Breast epithelium (tissue), 4 donors: ENCODE measurements at regions not wholly inside any gene's neighbourhood (a gene's known extent, or its start where the extent isn't known, plus 50 kb on each side); places are given as distances from the start of the nearest gene placed in this dataset.

Experiments
- DNase-seq, 2 donors: peaks; one replicate each; pipeline ENCODE4 v3.0.0-alpha.2; 2019; ENCODE audit warnings: low spot score in 2 of 2
- H3K27ac ChIP-seq, 2 donors: fragments of 200-600 bp; sonication (generic) in 1 of 2; one replicate each; pipeline ENCODE4 v1.5.1; 2016 to 2019; ENCODE audit warnings: mild to moderate bottlenecking in 1 of 2
- H3K27me3 ChIP-seq, 2 donors: fragments of 200-600 bp; sonication (generic) in 1 of 2; one replicate each; pipeline versions ENCODE4 v1.5.1 to v1.6.0; 2017 to 2019; ENCODE audit warnings: control low read depth in 1 of 2, mild to moderate bottlenecking in 1 of 2
- H3K36me3 ChIP-seq: fragments of 200-600 bp; one replicate; pipeline ENCODE4 v1.5.1; 2019
- H3K4me1 ChIP-seq, 2 donors: fragments of 200-600 bp; sonication (generic); one replicate each; pipeline ENCODE4 v1.5.1; 2016 to 2019; ENCODE audit warnings: control low read depth in 1 of 2
- H3K4me3 ChIP-seq, 3 donors: fragments of 200-600 bp; sonication (generic); 1 replicate in 2 of 3; 2 replicates in 1 of 3; pipeline ENCODE4 v1.5.1; 2016 to 2019; ENCODE audit warnings: mild to moderate bottlenecking in 3 of 3, moderate library complexity in 2 of 3
- H3K9me3 ChIP-seq, 2 donors: fragments of 200-600 bp; sonication (generic) in 1 of 2; one replicate each; pipeline ENCODE4 v1.5.1; 2016 to 2019; ENCODE audit warnings: control low read depth in 1 of 2
- POLR2A ChIP-seq: fragments of 450-650 bp; IDR thresholded peaks from one replicate; pipeline ENCODE4 v1.6.1; 2016; ENCODE audit warnings: antibody characterized with exemption, mild to moderate bottlenecking, moderate library complexity
- POLR2AphosphoS5 ChIP-seq, 3 donors: sonication (generic); formaldehyde crosslinking; IDR thresholded peaks; one replicate each; pipeline ENCODE4 v1.6.1; 2017; ENCODE audit warnings: antibody characterized with exemption in 3 of 3
- intact Hi-C: fragments of 100-400 bp; cut with DNase I; formaldehyde crosslinking; loops from one replicate; pipeline ENCODE4 v1.15.1; 2023; ENCODE audit warnings: low total_unique reads
- TF ChIP-seq, protein P1 (sequence below), 3 donors: fragments of 450-650 bp; IDR thresholded peaks; one replicate each; pipeline ENCODE4 v1.5.1; 2016 to 2017; ENCODE audit warnings: antibody characterized with exemption in 3 of 3, mild to moderate bottlenecking in 3 of 3, moderate library complexity in 3 of 3

DNA sequence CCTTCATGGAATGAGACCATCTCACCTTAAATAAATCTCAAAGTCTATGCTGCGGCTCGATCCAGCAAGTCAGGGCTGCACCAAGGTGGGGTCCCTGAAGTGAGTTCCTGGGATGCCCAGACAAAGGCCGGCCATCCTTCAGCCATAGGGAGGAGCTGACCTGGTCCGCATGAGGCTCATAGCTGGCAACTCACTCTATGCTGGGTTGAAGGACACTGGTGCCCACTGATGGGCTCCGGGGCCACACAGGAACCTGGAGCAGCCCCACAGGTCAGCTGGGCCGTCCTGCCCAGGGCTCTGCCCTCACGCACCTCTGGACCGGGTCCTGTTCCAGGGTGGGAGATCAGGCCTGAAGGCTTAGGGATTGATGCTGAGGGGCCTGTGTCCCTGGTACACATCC, 1339.3 kb downstream of the TBC1D22A start:
- Histone ChIP-seq H3K27ac (no peak overlapping the region), H3K36me3 (no peaks in the 10 kb centered on the region), H3K4me3 (no peak overlapping the region), H3K9me3 (no peaks in the 10 kb centered on the region), H3K27me3 (peaks cover 0 to 89% of the 10 kb centered on the region in 2 donors), H3K4me1 (no peaks in the 10 kb centered on the region)
- peak in 1 of 2 donors; percentile 39 for DNase-seq
- TF ChIP-seq, protein P1, sequence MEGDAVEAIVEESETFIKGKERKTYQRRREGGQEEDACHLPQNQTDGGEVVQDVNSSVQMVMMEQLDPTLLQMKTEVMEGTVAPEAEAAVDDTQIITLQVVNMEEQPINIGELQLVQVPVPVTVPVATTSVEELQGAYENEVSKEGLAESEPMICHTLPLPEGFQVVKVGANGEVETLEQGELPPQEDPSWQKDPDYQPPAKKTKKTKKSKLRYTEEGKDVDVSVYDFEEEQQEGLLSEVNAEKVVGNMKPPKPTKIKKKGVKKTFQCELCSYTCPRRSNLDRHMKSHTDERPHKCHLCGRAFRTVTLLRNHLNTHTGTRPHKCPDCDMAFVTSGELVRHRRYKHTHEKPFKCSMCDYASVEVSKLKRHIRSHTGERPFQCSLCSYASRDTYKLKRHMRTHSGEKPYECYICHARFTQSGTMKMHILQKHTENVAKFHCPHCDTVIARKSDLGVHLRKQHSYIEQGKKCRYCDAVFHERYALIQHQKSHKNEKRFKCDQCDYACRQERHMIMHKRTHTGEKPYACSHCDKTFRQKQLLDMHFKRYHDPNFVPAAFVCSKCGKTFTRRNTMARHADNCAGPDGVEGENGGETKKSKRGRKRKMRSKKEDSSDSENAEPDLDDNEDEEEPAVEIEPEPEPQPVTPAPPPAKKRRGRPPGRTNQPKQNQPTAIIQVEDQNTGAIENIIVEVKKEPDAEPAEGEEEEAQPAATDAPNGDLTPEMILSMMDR (IDR thresholded peaks at IDR 0.05) = no peak
- TF ChIP-seq POLR2A (no peak), POLR2AphosphoS5 (IDR thresholded peaks at IDR 0.05) (no peak)
- intact Hi-C loops = no loop called here

DNA sequence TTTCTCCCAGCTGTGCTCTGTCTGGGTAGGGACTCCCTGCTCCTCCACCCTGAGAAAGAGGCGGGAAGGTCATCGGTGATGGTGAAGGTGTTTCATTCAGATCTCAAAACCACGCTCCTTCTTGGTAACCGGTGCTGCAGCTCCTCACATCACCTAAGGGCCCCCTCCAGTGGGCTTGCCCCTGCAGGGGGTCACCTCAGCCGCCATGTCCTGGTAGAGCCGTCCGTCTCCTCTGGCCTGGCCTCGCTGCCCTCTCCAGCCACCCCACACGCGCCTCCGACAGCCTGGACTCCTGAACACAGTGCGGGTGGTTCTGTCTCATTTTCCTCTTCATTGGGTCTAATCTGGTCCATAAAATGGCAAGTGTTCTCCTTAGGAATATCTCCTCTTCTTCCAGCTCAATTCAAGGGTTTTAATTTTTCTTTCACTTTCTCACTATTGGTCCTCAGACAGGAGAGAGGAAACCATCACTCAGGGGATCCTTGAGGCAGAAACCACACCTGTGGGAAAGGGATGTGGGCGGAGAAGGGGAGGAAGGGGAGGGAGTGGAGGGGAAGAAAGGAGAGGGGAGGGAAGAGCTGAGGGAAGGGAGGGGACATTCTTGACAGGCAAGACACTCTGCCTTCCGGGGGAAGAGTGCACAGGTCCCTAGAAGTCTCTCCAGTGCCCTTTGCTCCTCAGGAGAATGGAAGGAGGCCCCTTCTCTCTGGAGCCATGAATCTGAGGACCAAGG, 1338.4 kb downstream of the TBC1D22A start:
- DNase-seq = peak in 1 of 2 donors; percentile 7
- peaks cover 0 to 91% of the 10 kb centered on the region in 2 donors for H3K27me3 ChIP-seq
- no peaks in the 10 kb centered on the region for H3K4me1 ChIP-seq
- no peak overlapping the region for H3K4me3 ChIP-seq
- no peaks in the 10 kb centered on the region for H3K36me3 ChIP-seq
- intact Hi-C loops = no loop called here
- no peak overlapping the region for H3K27ac ChIP-seq
- no peak for TF ChIP-seq POLR2A
- TF ChIP-seq, protein P1 (IDR thresholded peaks at IDR 0.05) = no peak
- H3K9me3 ChIP-seq = no peaks in the 10 kb centered on the region

DNA sequence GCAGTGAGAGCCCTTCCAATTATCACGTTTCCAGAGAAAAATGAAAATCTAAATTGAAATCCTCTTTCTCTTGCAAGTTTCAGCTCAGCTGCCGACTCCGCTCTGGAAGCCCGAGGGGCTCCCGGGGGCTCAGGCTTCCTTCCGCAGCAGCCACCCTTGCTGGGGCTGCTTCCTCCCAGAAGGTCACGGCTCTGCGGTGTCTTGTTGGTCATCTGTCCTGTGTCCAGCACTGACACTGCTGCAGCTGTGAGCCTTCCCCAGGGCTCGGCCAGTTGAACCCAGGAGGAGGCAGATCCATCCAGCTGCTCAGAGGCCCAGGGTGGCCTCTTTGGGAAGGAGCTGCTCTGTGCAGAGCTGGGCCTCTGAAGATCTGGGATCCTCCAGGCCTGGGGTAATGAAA, 1337.2 kb downstream of the TBC1D22A start:
- H3K9me3 ChIP-seq = no peaks in the 10 kb centered on the region
- peaks cover 0 to 83% of the 10 kb centered on the region in 2 donors for H3K27me3 ChIP-seq
- H3K27ac ChIP-seq = no peak overlapping the region
- TF ChIP-seq, protein P1 (IDR thresholded peaks at IDR 0.05) = no peak
- no peak for TF ChIP-seq POLR2A
- TF ChIP-seq POLR2AphosphoS5 (IDR thresholded peaks at IDR 0.05) = no peak
- H3K4me1 ChIP-seq = no peaks in the 10 kb centered on the region
- no peak overlapping the region for H3K4me3 ChIP-seq
- H3K36me3 ChIP-seq = no peaks in the 10 kb centered on the region
- peak in 1 of 2 donors; percentile 24 for DNase-seq
- intact Hi-C loops = no loop called here

DNA sequence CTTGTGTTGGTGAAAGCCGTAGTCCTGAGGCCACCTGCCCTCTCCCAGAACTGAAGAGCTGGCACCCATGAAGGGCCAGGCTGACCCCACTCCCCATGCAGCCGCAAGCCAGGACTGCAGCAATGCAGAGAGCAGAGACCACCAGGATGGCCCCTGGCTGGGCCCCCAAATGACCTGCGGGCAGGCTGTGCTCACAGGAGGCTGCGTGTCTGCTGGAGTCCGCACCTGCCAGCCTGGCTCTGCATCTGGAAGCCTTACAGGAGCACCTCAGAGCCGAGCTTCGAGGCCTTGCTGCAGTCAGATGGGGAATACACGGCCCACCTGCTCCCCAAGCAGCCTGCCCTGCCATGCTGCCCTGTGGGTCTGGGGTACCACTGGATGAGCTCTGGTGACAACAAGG, 1336.8 kb downstream of the TBC1D22A start:
- Histone ChIP-seq H3K9me3 (no peaks in the 10 kb centered on the region), H3K27ac (no peak overlapping the region), H3K36me3 (no peaks in the 10 kb centered on the region), H3K27me3 (peaks cover 0 to 79% of the 10 kb centered on the region in 2 donors), H3K4me1 (no peaks in the 10 kb centered on the region), H3K4me3 (no peak overlapping the region)
- TF ChIP-seq POLR2A (no peak), POLR2AphosphoS5 (IDR thresholded peaks at IDR 0.05) (no peak)
- TF ChIP-seq, protein P1 (IDR thresholded peaks at IDR 0.05) = no peak
- intact Hi-C loops = no loop called here
- peak in 1 of 2 donors; percentile 25 for DNase-seq

DNA sequence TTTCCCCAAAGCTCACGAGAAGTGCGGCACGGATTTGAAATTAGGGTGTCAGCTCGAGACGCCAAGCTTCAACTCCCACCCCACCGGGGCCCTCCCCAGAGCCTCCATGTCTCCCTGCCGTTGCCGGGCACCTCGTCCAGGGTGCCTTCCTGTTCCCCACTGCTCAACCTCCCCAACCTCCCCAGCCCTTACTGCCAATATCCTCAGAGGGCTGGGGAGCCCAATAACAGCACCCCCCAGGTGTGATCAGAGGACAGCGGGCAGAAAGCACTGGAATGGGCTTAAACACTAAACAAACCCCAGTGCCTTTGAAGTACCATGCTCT, 1336.4 kb downstream of the TBC1D22A start:
- Histone ChIP-seq H3K4me3 (no peak overlapping the region), H3K36me3 (no peaks in the 10 kb centered on the region), H3K27ac (no peak overlapping the region), H3K4me1 (no peaks in the 10 kb centered on the region), H3K27me3 (peaks cover 0 to 76% of the 10 kb centered on the region in 2 donors), H3K9me3 (no peaks in the 10 kb centered on the region)
- DNase-seq = peak in 1 of 2 donors; percentile 36
- no peak for TF ChIP-seq POLR2A
- TF ChIP-seq, protein P1 (IDR thresholded peaks at IDR 0.05) = no peak
- TF ChIP-seq POLR2AphosphoS5 (IDR thresholded peaks at IDR 0.05) = no peak
- intact Hi-C loops = no loop called here
